Urinary bladder (tissue), 3 donors: ENCODE measurements at regions not wholly inside any gene's neighbourhood (a gene's known extent, or its start where the extent isn't known, plus 50 kb on each side); places are given as distances from the start of the nearest gene placed in this dataset.
"Not testable (repeated sequence)": the region's sequence is repeated elsewhere in the genome, so short reads cannot be mapped to it uniquely, and the experiment has no call there.

Source experiments
- DNase-seq: peaks from one replicate; pipeline ENCODE4 v3.0.0-alpha.2; 2015; ENCODE audit errors: extremely low spot score
- H3K27ac ChIP-seq: one replicate; pipeline ENCODE4 v1.5.1; 2013; ENCODE audit warnings: low read depth, mild to moderate bottlenecking, moderate library complexity
- H3K36me3 ChIP-seq: one replicate; pipeline ENCODE4 v1.6.1; 2013; ENCODE audit warnings: mild to moderate bottlenecking, moderate library complexity; ENCODE audit not compliant: insufficient read depth
- H3K4me1 ChIP-seq: one replicate; pipeline ENCODE4 v1.6.1; 2013; ENCODE audit warnings: mild to moderate bottlenecking, moderate library complexity; ENCODE audit not compliant: insufficient read depth
- H3K4me3 ChIP-seq: one replicate; pipeline ENCODE4 v1.5.1; 2013; ENCODE audit warnings: low read depth, low read length
- WGBS: extraction: QIAGEN DNeasy Blood & Tissue Kit; methylation state at CpG from one replicate; pipeline ENCODE4 v1.1.7; 2013; 5-methylcytosine and 5-hydroxymethylcytosine counted together
- donor health status: healthy with polysubstance abuse.
- donor health status: healthy.

DNA sequence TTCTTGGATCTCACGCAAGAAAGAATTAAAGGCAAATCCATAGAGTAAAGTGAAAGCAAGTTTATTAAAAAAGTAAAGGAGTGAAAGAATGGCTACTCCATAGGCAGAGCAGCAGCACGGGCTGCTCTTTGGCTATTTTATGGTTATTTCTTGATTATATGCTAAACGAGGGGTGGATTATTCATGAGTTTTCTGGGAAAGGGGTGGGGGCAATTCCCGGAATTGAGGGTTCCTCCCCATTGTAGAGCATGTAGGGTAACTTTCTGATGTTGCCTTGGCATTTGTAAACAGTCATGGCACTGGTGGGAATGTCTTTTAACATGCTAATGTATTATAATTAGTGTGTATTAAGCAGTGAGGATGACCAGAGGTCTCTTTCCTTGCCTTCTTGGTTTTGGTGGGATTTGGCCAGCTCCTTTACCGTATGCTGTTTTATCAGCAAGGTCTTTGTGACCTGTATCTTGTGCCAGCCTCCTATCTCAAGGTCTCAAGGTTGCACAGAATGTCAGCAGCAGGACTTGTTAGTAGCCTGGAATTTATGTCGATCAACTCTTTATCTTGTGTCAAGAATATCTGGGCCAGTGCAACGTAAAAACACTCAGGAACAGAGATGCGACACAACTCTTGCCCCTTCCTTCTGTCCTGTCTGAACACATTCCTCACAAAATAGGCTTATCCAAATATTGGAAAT, 931.4 kb downstream of the QKI start:
- 70% methylated on average over 8 of the region's 8 CpGs for WGBS
- Histone ChIP-seq H3K4me3 (no peak overlapping the region), H3K36me3 (no peaks in the 10 kb centered on the region), H3K4me1 (no peaks in the 10 kb centered on the region), H3K27ac (no peak overlapping the region)
- DNase-seq, result no peak

DNA sequence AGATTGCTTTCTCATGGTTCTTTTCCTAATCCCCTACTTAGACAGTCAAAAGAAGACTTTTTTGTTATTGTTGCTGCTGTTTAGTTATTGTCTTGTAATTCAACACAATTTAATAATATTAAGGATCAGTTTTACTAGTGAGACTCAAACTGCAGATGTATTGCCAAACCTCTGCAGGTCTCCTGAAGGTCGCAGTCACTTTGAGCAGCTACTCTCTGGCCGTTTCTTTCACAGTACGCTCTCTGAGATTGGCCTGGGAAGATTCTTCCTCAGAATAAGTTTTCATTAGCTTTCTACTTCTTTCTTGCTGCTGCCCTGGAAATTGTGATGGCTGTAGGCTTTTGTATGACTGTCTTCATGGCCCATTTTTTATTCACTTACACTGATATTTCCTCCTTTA, 930.8 kb downstream of the QKI start:
- 62% methylated on average over 3 of the region's 3 CpGs for WGBS
- Histone ChIP-seq H3K4me1 (no peaks in the 10 kb centered on the region), H3K36me3 (no peaks in the 10 kb centered on the region), H3K4me3 (no peak overlapping the region), H3K27ac (no peak overlapping the region)
- DNase-seq, result no peak

DNA sequence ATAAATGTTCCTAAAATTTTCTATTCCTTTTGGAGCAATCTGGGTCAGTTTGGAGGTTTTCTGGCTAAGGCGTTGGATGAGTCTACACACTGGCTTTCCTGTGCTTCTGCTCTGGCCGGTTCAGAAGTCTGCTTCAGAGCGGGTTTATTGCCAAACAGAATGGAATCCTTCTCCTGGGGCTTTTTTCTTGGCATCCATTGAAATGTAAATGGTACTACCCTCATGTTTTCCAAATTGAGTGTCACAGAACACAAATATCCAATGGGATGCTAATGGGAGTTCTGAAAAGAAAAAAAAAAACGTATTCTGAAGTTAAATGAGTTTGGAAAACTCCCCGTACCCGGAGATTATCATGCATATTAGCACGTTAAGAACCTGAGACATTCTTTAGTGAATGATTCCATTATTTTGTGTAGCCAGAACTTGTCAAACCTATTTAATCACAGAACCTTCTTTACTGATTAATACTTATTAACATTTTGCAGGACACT, 930.3 kb downstream of the QKI start:
- no peaks in the 10 kb centered on the region for H3K36me3 ChIP-seq
- H3K27ac ChIP-seq, result no peak overlapping the region
- no peak overlapping the region for H3K4me3 ChIP-seq
- WGBS, result 46% methylated on average over 7 of the region's 7 CpGs
- no peak for DNase-seq
- no peaks in the 10 kb centered on the region for H3K4me1 ChIP-seq

DNA sequence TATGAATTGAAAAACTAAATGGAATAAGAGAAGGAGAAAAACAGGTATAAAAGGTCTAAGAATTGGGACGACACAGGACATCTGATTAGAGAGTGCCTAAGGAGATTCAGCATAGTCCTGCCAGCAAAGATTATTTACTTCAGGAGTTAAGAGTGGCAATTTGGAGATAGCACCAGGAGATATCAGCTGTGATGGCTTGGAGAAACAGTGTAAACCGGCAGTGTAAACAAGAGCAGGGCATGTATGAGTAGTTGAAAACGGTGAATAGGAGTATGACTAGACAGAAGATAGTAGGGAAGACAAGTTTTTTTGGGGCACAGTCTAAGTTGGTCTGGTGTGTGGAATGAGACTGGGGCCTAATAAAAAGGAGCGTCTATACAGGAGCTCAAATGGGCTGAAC, 924.9 kb downstream of the QKI start:
- H3K36me3 ChIP-seq, H3K4me1 ChIP-seq, H3K4me3 ChIP-seq, H3K27ac ChIP-seq, DNase-seq: not testable (repeated sequence)
- 64% methylated on average over 4 of the region's 4 CpGs for WGBS

DNA sequence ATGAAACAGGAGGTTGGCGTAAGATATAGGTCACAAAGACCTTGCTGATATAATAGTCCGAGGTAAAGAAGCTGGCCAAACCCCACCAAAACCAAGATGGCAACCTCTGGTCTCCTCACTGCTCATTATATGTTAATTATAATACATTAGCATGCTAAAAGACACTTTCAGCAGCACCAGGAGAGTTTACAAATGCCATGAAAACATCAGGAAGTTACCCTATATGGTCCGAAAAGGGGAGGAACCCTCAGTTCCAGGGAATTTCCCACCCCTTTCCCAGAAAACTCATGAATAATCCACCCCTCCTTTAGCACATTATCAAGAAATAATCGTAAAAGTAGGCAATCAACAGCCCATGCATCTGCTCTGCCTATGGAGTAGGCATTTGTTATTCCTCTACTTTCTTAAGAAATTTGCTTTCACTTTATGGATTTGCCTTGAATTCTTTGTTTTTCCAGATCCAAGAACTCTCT, 923.4 kb downstream of the QKI start:
- no peak for DNase-seq
- Histone ChIP-seq H3K27ac (no peak overlapping the region), H3K4me1 (no peaks in the 10 kb centered on the region), H3K4me3 (no peak overlapping the region), H3K36me3 (no peaks in the 10 kb centered on the region)
- 86% methylated on average over 4 of the region's 4 CpGs for WGBS

DNA sequence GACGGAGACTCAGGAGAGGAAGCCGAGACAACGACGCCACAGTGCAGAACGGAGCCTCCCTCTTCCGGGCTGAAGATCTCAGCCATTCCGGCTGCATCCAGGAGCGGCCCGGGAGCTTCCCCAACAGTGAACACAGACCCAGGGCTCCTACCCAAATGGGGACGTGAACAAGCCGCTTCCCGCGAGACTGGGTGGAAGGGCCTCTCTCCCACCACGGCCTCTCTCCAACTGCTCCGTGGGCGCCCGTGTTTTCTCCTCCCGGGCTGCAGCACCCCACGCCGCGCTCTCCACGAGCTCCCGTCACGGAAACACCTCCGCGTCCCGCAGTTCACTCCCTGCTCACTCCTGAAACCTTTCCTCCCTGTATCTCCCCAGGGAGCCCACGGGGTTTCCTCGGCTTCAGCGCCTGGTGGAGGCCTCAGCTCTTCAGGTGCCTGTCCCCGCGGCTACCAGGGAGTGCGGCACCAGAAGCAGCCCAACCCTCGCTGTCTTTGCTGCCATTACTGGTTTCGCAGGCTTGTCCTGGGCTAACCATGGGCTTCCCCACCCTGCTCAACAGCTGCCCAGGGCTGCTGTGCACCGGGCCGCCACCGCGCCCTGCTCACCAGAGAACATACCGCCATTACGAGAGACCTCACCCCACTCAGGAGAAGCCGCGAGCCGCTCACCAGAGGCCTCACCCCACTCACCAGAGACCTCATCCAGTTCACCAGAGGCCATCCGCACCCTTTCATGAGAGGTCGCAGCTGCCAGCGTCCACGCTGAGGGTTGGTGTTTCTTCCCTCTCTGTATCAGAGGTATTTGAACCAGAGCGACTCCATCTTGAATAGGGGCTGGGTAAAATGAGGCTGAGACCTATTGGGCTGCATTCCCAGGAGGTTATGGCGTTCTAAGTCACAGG, 922.8 kb downstream of the QKI start:
- Histone ChIP-seq H3K4me3 (no peak overlapping the region), H3K4me1 (no peaks in the 10 kb centered on the region), H3K36me3 (no peaks in the 10 kb centered on the region), H3K27ac (no peak overlapping the region)
- no peak for DNase-seq
- WGBS, result 95% methylated on average over 50 of the region's 50 CpGs

DNA sequence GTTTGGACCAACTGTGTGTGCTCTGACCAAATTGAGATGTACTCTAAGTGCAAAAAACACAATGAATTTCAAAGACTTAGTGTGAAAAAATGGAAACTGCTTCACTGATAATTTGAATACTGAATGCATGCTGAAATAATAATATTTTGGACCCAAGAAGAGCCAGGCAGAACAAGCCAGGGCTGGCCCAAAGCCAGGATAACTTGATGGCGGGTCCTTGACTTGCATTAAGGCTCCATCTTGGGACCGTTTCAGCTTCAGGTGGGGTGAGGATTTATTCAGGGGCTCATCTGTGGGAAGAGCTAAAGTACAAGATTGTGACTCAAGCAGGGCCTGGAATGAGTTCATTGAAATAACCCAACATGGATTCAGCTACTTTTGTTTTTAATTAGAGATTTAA, 921.9 kb downstream of the QKI start:
- H3K4me1 ChIP-seq, result no peaks in the 10 kb centered on the region
- no peak overlapping the region for H3K4me3 ChIP-seq
- peaks cover 2% of the 10 kb centered on the region for H3K36me3 ChIP-seq
- 89% methylated on average over 2 of the region's 2 CpGs for WGBS
- no peak for DNase-seq
- H3K27ac ChIP-seq, result no peak overlapping the region

DNA sequence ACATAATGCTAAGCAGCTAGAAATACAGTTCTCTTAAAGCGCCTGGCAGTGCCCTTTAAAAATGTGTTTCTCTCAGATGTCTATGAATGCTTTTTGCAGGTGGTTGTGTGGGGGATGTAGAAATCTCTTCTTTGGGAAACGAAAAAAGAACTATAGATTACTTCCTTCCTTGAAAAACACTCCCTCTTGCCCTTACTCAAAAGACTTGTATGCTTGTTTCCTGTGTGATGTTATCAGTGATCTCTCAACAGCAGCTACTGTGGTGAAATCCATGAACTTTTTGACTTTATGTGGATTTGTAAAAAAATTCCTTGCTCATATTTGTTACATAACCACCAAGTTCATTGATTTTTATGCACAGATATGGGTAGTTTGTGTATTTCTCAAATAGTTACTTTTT, 916.5 kb downstream of the QKI start:
- DNase-seq, result no peak
- H3K4me3 ChIP-seq, result no peak overlapping the region
- peaks cover 2% of the 10 kb centered on the region for H3K36me3 ChIP-seq
- H3K4me1 ChIP-seq, result no peaks in the 10 kb centered on the region
- 44% methylated on average over 2 of the region's 2 CpGs for WGBS
- no peak overlapping the region for H3K27ac ChIP-seq

DNA sequence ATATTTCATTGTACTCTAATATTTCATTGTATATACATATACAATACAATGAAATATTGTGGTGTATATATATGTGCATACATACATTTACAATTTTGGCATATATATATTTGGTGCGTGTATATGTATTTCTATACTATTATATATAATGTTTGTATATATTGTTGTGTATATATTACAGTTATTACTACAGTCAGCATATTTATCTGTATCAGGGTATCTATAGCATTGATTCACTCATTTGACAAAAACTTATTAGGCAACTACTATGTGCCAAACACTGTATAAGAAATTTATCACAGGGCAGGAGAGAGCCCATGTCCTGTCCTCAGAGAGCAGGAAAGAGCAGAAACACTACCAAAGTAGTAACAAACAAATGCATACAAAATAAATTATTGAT, 910.6 kb downstream of the QKI start:
- H3K36me3 ChIP-seq, result no peaks in the 10 kb centered on the region
- no peak overlapping the region for H3K27ac ChIP-seq
- 96% methylated on average over 1 of the region's 1 CpG for WGBS
- H3K4me3 ChIP-seq, result no peak overlapping the region
- no peaks in the 10 kb centered on the region for H3K4me1 ChIP-seq
- no peak for DNase-seq

DNA sequence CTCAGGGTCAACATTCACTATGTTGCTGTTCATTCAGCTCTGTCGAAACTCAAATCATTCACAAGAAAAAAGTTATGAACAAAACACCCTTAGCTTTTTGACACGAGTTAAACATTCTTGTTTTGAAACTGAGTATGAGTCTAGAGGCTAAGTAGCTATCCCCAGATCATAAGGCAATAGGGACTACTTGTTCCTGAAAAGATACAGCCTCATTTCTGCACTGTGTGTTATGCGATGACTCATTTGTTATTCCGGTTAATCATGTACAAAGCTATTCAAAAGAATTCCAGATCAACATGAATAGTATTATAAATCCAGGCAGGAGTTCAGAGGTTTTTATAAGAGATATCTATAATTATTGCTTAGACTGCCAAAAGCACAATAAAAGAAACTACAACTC, 908.0 kb downstream of the QKI start:
- Histone ChIP-seq H3K27ac (no peak overlapping the region), H3K4me3 (no peak overlapping the region), H3K36me3 (no peaks in the 10 kb centered on the region), H3K4me1 (no peaks in the 10 kb centered on the region)
- 68% methylated on average over 4 of the region's 4 CpGs for WGBS
- no peak for DNase-seq

DNA sequence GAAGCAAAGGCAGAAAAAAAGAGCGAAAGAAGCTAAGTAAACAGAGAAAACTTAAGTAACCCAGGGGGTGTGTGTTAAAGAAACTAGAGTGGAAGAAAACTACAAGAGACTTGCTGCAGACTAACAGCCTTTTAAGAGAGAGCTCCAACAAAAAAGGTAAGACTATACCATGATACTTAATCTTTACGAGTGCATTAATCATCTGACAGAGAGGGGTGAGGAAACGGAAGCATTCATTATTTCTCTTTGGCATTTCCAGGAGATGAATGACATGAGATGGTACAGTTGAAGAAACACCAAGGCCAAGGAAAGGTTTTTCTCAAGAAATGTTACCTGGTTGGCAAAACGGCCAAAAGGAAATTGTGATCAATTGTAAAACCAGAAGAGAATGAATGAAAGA, 906.8 kb downstream of the QKI start:
- Histone ChIP-seq H3K4me3 (no peak overlapping the region), H3K36me3 (no peaks in the 10 kb centered on the region), H3K4me1 (no peaks in the 10 kb centered on the region), H3K27ac (no peak overlapping the region)
- 57% methylated on average over 4 of the region's 4 CpGs for WGBS
- no peak for DNase-seq

DNA sequence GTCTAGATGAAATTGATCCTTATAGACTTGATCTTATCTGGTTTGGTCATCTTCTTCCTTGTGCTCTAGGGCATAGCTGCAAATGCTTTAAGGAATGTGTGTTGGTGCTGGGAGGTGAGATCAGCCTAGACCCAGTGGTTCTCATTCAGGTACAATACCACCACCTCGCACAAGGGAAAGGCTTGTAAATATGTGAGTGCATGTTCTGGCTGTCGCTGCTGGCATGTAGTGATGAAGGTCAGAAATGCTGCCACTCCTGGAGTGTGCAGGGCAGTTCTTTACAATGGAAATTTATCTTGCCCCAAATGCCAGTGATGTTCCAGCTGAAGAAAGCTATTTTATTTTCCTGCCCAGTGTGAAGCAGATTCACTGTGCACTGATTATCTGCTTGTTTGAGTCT, 900.9 kb downstream of the QKI start:
- 76% methylated on average over 2 of the region's 2 CpGs for WGBS

DNA sequence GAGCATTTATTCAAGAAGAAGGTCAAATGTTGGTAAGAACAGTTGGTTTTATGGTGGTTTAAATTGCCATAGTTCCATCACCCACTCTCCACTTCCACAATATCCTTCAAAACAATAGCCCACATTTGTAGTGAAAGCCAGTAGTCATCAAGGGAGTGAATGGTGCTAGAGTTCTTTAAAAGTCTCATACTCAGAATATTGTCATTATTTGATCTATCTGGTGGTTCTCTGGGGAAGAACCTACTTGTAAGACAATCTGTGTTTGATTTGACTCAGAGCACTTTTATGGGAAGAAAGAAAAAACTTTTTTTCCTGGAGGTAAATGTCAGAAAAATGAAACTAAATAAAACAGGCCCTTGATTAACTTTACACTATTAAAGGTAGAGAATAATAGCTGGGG, 893.8 kb downstream of the QKI start:
- no peak for DNase-seq
- Histone ChIP-seq H3K4me3 (no peak overlapping the region), H3K36me3 (no peaks in the 10 kb centered on the region), H3K27ac (no peak overlapping the region), H3K4me1 (no peaks in the 10 kb centered on the region)

More for the DNA sequence above, 900.9 kb downstream of the QKI start:
- Histone ChIP-seq H3K36me3 (no peaks in the 10 kb centered on the region), H3K27ac (no peak overlapping the region), H3K4me3 (no peak overlapping the region), H3K4me1 (no peaks in the 10 kb centered on the region)
- no peak for DNase-seq
